ENCODE measurements at regions not wholly inside any gene's neighbourhood (a gene's known extent, or its start where the extent isn't known, plus 50 kb on each side); places are given as distances from the start of the nearest gene placed in this dataset.

GRCh38 chr3:157871838-157872460, 234.3 kb downstream of the SHOX2 start:
- TF ChIP-seq POLR2A (IDR thresholded peaks at IDR 0.05; ENCODE audit: low read depth, low read length) = no peak
- TF ChIP-seq PAX5 (IDR thresholded peaks at IDR 0.05; ENCODE audit: insufficient read depth, low read length, severe bottlenecking) = no peak
- TF ChIP-seq POLR2AphosphoS5 (IDR thresholded peaks at IDR 0.05; ENCODE audit: low read depth, low read length) = no peak

All from GM12891 (cell line).